ENCODE measurements at regions not wholly inside any gene's neighbourhood (a gene's known extent, or its start where the extent isn't known, plus 50 kb on each side); places are given as distances from the start of the nearest gene placed in this dataset.

DNA sequence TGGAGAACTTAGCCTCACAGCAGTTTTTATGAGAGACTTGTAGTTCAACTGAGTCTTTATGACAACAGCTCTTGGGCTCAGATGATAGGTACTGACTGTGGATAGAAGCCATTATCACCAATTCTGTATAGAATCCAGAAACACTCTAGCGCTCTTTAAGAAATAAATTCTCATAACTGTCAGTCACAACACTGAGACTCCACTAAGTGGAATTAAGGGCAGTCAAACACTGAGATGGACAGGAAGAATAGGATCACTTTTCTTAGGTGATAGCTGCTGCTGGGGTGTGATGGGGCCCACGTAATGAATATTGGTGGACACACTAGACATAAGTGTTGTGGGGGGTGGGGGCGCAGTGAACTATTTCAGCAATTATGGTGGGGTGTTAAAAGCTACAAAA lies 1691.8 kb upstream of the LRRTM1 start:
- TF ChIP-seq POLR2A (IDR thresholded peaks at IDR 0.05): no peak
- TF ChIP-seq, protein P1, sequence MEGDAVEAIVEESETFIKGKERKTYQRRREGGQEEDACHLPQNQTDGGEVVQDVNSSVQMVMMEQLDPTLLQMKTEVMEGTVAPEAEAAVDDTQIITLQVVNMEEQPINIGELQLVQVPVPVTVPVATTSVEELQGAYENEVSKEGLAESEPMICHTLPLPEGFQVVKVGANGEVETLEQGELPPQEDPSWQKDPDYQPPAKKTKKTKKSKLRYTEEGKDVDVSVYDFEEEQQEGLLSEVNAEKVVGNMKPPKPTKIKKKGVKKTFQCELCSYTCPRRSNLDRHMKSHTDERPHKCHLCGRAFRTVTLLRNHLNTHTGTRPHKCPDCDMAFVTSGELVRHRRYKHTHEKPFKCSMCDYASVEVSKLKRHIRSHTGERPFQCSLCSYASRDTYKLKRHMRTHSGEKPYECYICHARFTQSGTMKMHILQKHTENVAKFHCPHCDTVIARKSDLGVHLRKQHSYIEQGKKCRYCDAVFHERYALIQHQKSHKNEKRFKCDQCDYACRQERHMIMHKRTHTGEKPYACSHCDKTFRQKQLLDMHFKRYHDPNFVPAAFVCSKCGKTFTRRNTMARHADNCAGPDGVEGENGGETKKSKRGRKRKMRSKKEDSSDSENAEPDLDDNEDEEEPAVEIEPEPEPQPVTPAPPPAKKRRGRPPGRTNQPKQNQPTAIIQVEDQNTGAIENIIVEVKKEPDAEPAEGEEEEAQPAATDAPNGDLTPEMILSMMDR (IDR thresholded peaks at IDR 0.05): no peak

Data from body of pancreas (tissue), 4 donors.